ENCODE measurements at regions not wholly inside any gene's neighbourhood (a gene's known extent, or its start where the extent isn't known, plus 50 kb on each side); places are given as distances from the start of the nearest gene placed in this dataset.

DNA sequence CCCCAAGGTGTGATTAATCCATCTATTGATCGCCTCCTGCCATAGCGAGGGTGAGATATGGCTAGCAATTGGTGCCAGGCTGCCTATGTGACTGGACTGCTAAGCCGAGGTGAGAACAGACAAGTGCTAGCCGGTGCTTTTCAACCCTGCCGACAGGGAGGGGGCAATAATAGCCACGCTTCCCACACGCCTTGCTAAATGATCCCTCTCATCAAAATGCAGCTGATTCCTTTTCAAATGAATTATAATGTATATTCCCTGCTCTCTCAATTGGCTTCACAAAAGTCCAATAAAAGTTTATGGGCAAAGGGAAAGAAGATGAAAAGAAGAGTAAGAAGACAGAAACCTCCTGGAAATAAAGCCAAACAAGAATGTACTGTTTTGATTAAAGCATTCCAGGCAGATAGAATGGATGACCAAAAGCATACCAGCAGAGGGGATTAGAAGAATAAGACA is 235.6 kb downstream of the ICOS start:
- H3K4me3 Mint-ChIP-seq (ENCODE audit: unreplicated experiment): no peak overlapping the region
- H3K9me3 Mint-ChIP-seq (ENCODE audit: unreplicated experiment): no peaks in the 10 kb centered on the region
- no peaks in the 10 kb centered on the region for H3K27me3 Mint-ChIP-seq (ENCODE audit: unreplicated experiment)
- no peak for DNase-seq (ENCODE audit: low spot score)
- TF ChIP-seq, protein P1, sequence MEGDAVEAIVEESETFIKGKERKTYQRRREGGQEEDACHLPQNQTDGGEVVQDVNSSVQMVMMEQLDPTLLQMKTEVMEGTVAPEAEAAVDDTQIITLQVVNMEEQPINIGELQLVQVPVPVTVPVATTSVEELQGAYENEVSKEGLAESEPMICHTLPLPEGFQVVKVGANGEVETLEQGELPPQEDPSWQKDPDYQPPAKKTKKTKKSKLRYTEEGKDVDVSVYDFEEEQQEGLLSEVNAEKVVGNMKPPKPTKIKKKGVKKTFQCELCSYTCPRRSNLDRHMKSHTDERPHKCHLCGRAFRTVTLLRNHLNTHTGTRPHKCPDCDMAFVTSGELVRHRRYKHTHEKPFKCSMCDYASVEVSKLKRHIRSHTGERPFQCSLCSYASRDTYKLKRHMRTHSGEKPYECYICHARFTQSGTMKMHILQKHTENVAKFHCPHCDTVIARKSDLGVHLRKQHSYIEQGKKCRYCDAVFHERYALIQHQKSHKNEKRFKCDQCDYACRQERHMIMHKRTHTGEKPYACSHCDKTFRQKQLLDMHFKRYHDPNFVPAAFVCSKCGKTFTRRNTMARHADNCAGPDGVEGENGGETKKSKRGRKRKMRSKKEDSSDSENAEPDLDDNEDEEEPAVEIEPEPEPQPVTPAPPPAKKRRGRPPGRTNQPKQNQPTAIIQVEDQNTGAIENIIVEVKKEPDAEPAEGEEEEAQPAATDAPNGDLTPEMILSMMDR (IDR thresholded peaks at IDR 0.05; ENCODE audit: unreplicated experiment): no peak
- no peaks in the 10 kb centered on the region for H3K4me1 Mint-ChIP-seq (ENCODE audit: unreplicated experiment)
- H3K36me3 Mint-ChIP-seq (ENCODE audit: low read depth, unreplicated experiment): no peaks in the 10 kb centered on the region
- H3K27ac Mint-ChIP-seq (ENCODE audit: unreplicated experiment): no peak overlapping the region

GRCh38 chr2:204174034-204174433 is 237.5 kb downstream of the ICOS start:
- no peaks in the 10 kb centered on the region for H3K36me3 Mint-ChIP-seq (ENCODE audit: low read depth, unreplicated experiment)
- no peaks in the 10 kb centered on the region for H3K9me3 Mint-ChIP-seq (ENCODE audit: unreplicated experiment)
- no peaks in the 10 kb centered on the region for H3K27me3 Mint-ChIP-seq (ENCODE audit: unreplicated experiment)
- no peaks in the 10 kb centered on the region for H3K4me1 Mint-ChIP-seq (ENCODE audit: unreplicated experiment)
- TF ChIP-seq, protein P1 (IDR thresholded peaks at IDR 0.05; ENCODE audit: unreplicated experiment): no peak
- H3K4me3 Mint-ChIP-seq (ENCODE audit: unreplicated experiment): no peak overlapping the region
- no peak overlapping the region for H3K27ac Mint-ChIP-seq (ENCODE audit: unreplicated experiment)
- no peak for DNase-seq (ENCODE audit: low spot score)

- no peak overlapping the region for H3K27ac Mint-ChIP-seq (ENCODE audit: unreplicated experiment)
- H3K36me3 Mint-ChIP-seq (ENCODE audit: low read depth, unreplicated experiment): no peaks in the 10 kb centered on the region
- no peaks in the 10 kb centered on the region for H3K9me3 Mint-ChIP-seq (ENCODE audit: unreplicated experiment)
- no peaks in the 10 kb centered on the region for H3K27me3 Mint-ChIP-seq (ENCODE audit: unreplicated experiment)
- TF ChIP-seq, protein P1 (IDR thresholded peaks at IDR 0.05; ENCODE audit: unreplicated experiment): no peak
- no peak for DNase-seq (ENCODE audit: low spot score)
- no peak overlapping the region for H3K4me3 Mint-ChIP-seq (ENCODE audit: unreplicated experiment)
- no peaks in the 10 kb centered on the region for H3K4me1 Mint-ChIP-seq (ENCODE audit: unreplicated experiment)
Measured at GRCh38 chr2:204175552-204176271, 239.1 kb downstream of the ICOS start.

- DNase-seq (ENCODE audit: low spot score): no peak
- TF ChIP-seq, protein P1 (IDR thresholded peaks at IDR 0.05; ENCODE audit: unreplicated experiment): no peak
- Mint-ChIP-seq H3K27ac (ENCODE audit: unreplicated experiment) (no peak overlapping the region), H3K4me3 (ENCODE audit: unreplicated experiment) (no peak overlapping the region), H3K36me3 (ENCODE audit: low read depth, unreplicated experiment) (no peaks in the 10 kb centered on the region), H3K4me1 (ENCODE audit: unreplicated experiment) (no peaks in the 10 kb centered on the region), H3K27me3 (ENCODE audit: unreplicated experiment) (no peaks in the 10 kb centered on the region), H3K9me3 (ENCODE audit: unreplicated experiment) (no peaks in the 10 kb centered on the region)
Measured at GRCh38 chr2:204176306-204176705, 239.7 kb downstream of the ICOS start.

- Mint-ChIP-seq H3K4me1 (ENCODE audit: unreplicated experiment) (no peaks in the 10 kb centered on the region), H3K4me3 (ENCODE audit: unreplicated experiment) (no peak overlapping the region), H3K27ac (ENCODE audit: unreplicated experiment) (no peak overlapping the region), H3K9me3 (ENCODE audit: unreplicated experiment) (no peaks in the 10 kb centered on the region), H3K36me3 (ENCODE audit: low read depth, unreplicated experiment) (no peaks in the 10 kb centered on the region), H3K27me3 (ENCODE audit: unreplicated experiment) (no peaks in the 10 kb centered on the region)
- DNase-seq (ENCODE audit: low spot score): no peak
- TF ChIP-seq, protein P1 (IDR thresholded peaks at IDR 0.05; ENCODE audit: unreplicated experiment): no peak
Measured at GRCh38 chr2:204177251-204177976, 240.9 kb downstream of the ICOS start.
